ENCODE measurements at regions not wholly inside any gene's neighbourhood (a gene's known extent, or its start where the extent isn't known, plus 50 kb on each side); places are given as distances from the start of the nearest gene placed in this dataset.

DNA sequence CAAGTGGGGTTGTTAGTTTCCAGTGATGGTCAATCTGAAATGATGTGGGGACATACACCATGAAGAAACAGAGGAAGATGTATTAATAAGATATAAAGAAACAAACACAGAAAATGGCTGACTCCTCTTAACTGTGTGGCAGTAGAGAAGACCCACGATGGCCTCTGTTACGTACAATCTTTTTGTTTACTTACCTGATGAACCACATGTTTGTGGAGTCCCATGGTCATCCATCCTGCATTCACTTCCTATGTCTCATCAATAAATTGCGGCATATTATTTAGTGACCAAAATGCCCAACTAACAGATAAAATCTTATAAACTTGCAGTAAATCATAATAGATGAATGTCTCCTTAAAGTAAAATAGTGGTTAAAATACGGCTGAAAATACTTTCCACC is 740.1 kb upstream of the LINC00305 start (continued):
- no peak for TF ChIP-seq ZFP37 (CRISPR knock-in tag; IDR thresholded peaks at IDR 0.05; ENCODE audit: borderline replicate concordance)

DNA sequence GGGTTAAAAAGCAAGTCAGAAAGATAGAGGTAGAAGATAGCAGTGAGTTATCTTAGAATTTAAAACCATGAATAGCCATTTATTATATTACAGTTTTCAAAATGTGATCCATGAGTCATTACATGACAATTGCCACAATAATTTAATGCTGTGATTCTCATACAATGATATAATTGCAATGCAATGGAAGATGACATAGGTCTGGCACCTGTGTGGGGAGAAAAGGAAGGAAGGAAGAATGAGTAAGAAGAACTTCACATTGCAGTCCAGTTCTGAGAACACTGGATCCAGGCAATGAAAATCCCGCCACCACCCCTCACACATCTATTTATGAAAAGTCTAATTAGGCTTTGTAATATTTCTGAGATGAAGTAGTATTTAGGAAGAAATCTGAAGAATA is 738.1 kb upstream of the LINC00305 start:
- no TSS peak for BruUV-seq (replicated peaks)
- no peaks in the 10 kb centered on the region for H3K4me1 ChIP-seq (ENCODE audit: insufficient read depth, low read length)
- H3K79me2 ChIP-seq (ENCODE audit: insufficient read depth, low read length): no peaks in the 10 kb centered on the region
- no peak overlapping the region for H3K4me2 ChIP-seq (ENCODE audit: low read depth, low read length)
- TF ChIP-seq KAT8 (CRISPR knock-in tag; IDR thresholded peaks at IDR 0.05): no peak
- TF ChIP-seq, protein P1, sequence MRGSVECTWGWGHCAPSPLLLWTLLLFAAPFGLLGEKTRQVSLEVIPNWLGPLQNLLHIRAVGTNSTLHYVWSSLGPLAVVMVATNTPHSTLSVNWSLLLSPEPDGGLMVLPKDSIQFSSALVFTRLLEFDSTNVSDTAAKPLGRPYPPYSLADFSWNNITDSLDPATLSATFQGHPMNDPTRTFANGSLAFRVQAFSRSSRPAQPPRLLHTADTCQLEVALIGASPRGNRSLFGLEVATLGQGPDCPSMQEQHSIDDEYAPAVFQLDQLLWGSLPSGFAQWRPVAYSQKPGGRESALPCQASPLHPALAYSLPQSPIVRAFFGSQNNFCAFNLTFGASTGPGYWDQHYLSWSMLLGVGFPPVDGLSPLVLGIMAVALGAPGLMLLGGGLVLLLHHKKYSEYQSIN (CRISPR knock-in tag; IDR thresholded peaks at IDR 0.05; ENCODE audit: borderline replicate concordance): no peak
- TF ChIP-seq ELF3 (CRISPR knock-in tag; IDR thresholded peaks at IDR 0.05): no peak
- TF ChIP-seq ZNF530 (CRISPR knock-in tag; IDR thresholded peaks at IDR 0.05; ENCODE audit: low read depth): no peak
- no peaks in the 10 kb centered on the region for H4K20me1 ChIP-seq (ENCODE audit: insufficient read depth, low read length)
- peaks cover 7% of the 10 kb centered on the region for H3K9me3 ChIP-seq (ENCODE audit: low read length)
- WGBS (ENCODE audit: low lambda C conversion rate): 4% methylated on average over 1 of the region's 1 CpG
- no peaks in the 10 kb centered on the region for H3K27me3 ChIP-seq (ENCODE audit: control insufficient read depth in 1 of 2, insufficient read depth in 2 of 2, low read length in 2 of 2)
- CTCF ChIA-PET (ENCODE audit: low intra/inter-chr PET ratio, low total read pairs): no interaction called here
- POLR2A ChIA-PET: no interaction called here
- DNase-seq (ENCODE audit: low spot score): no peak
- no peak overlapping the region for H2AFZ ChIP-seq (ENCODE audit: low read length)
- no peaks in the 10 kb centered on the region for H3K36me3 ChIP-seq (replicated peaks in 1 of 2; ENCODE audit: control insufficient read depth in 1 of 2, insufficient read depth in 2 of 2, low read length in 2 of 2)
- in situ Hi-C loops (cut with HindIII; ENCODE audit: extremely low pct_ligation_motif_present, low pct_unique_long_range_greater_than_20kb): no loop called here
- FAIRE-seq: no peak
- no peak overlapping the region for H3K27ac ChIP-seq (ENCODE audit: extremely low read length, insufficient read depth, low read length)
- no peak for ATAC-seq
- H3K9ac ChIP-seq (ENCODE audit: insufficient read depth, low read depth, low read length): no peak overlapping the region
- intact Hi-C loops (cut with micrococcal nuclease; ENCODE audit: unreplicated experiment): no loop called here
- H3K4me3 ChIP-seq (replicated peaks in 1 of 3; ENCODE audit: insufficient read depth in 1 of 3, low read depth in 2 of 3, low read length in 3 of 3): no peak overlapping the region

DNA sequence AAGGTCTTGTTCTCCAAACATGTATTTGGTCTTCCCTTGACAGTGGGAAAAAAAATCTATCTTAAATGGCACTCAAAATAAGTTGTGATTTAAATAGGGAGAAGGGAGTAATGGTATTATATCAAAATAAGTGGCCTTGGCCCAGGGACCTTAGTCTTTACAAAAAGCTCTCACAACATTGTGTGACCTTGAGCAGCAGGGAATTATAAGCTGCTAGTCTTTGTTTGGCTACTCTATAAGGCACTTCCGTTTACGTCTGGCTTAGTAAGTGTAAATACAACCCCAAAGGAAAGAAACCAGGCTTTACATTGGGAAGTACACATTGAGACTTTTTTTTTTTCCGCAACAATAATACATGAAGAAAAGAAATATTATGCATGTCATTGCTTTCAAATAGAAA is 734.0 kb upstream of the LINC00305 start:
- ChIA-PET POLR2A (no interaction called here), CTCF (ENCODE audit: low intra/inter-chr PET ratio, low total read pairs) (no interaction called here)
- ATAC-seq (no peak), DNase-seq (ENCODE audit: low spot score) (peak; percentile 3), FAIRE-seq (no peak)
- Histone ChIP-seq H2AFZ (ENCODE audit: low read length) (no peak overlapping the region), H3K27me3 (ENCODE audit: control insufficient read depth in 1 of 2, insufficient read depth in 2 of 2, low read length in 2 of 2) (no peaks in the 10 kb centered on the region), H4K20me1 (ENCODE audit: insufficient read depth, low read length) (no peaks in the 10 kb centered on the region), H3K27ac (ENCODE audit: extremely low read length, insufficient read depth, low read length) (no peak overlapping the region), H3K9me3 (ENCODE audit: low read length) (peaks cover 9% of the 10 kb centered on the region; the same call in 1 of the 2 replicates), H3K4me3 (replicated peaks in 1 of 3; ENCODE audit: insufficient read depth in 1 of 3, low read depth in 2 of 3, low read length in 3 of 3) (no peak overlapping the region), H3K4me2 (ENCODE audit: low read depth, low read length) (no peak overlapping the region), H3K9ac (ENCODE audit: insufficient read depth, low read depth, low read length) (no peak overlapping the region), H3K4me1 (ENCODE audit: insufficient read depth, low read length) (no peaks in the 10 kb centered on the region), H3K79me2 (ENCODE audit: insufficient read depth, low read length) (no peaks in the 10 kb centered on the region), H3K36me3 (replicated peaks in 1 of 2; ENCODE audit: control insufficient read depth in 1 of 2, insufficient read depth in 2 of 2, low read length in 2 of 2) (no peaks in the 10 kb centered on the region)
- 13% methylated on average over 3 of the region's 3 CpGs for WGBS (ENCODE audit: low lambda C conversion rate)
- intact Hi-C loops (cut with micrococcal nuclease; ENCODE audit: unreplicated experiment): no loop called here
- in situ Hi-C loops (cut with HindIII; ENCODE audit: extremely low pct_ligation_motif_present, low pct_unique_long_range_greater_than_20kb): no loop called here
- no TSS peak for BruUV-seq (replicated peaks)
- TF ChIP-seq, protein P2, sequence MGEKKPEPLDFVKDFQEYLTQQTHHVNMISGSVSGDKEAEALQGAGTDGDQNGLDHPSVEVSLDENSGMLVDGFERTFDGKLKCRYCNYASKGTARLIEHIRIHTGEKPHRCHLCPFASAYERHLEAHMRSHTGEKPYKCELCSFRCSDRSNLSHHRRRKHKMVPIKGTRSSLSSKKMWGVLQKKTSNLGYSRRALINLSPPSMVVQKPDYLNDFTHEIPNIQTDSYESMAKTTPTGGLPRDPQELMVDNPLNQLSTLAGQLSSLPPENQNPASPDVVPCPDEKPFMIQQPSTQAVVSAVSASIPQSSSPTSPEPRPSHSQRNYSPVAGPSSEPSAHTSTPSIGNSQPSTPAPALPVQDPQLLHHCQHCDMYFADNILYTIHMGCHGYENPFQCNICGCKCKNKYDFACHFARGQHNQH (CRISPR knock-in tag; IDR thresholded peaks at IDR 0.05): no peak
- TF ChIP-seq SNAI1 (CRISPR knock-in tag; IDR thresholded peaks at IDR 0.05; ENCODE audit: borderline replicate concordance) (no peak), HNRNPUL1 (IDR thresholded peaks at IDR 0.05; ENCODE audit: low read depth, low read length) (no peak), SUZ12 (IDR thresholded peaks at IDR 0.05; ENCODE audit: low read depth, low read length) (no peak)
- TF ChIP-seq, protein P3, sequence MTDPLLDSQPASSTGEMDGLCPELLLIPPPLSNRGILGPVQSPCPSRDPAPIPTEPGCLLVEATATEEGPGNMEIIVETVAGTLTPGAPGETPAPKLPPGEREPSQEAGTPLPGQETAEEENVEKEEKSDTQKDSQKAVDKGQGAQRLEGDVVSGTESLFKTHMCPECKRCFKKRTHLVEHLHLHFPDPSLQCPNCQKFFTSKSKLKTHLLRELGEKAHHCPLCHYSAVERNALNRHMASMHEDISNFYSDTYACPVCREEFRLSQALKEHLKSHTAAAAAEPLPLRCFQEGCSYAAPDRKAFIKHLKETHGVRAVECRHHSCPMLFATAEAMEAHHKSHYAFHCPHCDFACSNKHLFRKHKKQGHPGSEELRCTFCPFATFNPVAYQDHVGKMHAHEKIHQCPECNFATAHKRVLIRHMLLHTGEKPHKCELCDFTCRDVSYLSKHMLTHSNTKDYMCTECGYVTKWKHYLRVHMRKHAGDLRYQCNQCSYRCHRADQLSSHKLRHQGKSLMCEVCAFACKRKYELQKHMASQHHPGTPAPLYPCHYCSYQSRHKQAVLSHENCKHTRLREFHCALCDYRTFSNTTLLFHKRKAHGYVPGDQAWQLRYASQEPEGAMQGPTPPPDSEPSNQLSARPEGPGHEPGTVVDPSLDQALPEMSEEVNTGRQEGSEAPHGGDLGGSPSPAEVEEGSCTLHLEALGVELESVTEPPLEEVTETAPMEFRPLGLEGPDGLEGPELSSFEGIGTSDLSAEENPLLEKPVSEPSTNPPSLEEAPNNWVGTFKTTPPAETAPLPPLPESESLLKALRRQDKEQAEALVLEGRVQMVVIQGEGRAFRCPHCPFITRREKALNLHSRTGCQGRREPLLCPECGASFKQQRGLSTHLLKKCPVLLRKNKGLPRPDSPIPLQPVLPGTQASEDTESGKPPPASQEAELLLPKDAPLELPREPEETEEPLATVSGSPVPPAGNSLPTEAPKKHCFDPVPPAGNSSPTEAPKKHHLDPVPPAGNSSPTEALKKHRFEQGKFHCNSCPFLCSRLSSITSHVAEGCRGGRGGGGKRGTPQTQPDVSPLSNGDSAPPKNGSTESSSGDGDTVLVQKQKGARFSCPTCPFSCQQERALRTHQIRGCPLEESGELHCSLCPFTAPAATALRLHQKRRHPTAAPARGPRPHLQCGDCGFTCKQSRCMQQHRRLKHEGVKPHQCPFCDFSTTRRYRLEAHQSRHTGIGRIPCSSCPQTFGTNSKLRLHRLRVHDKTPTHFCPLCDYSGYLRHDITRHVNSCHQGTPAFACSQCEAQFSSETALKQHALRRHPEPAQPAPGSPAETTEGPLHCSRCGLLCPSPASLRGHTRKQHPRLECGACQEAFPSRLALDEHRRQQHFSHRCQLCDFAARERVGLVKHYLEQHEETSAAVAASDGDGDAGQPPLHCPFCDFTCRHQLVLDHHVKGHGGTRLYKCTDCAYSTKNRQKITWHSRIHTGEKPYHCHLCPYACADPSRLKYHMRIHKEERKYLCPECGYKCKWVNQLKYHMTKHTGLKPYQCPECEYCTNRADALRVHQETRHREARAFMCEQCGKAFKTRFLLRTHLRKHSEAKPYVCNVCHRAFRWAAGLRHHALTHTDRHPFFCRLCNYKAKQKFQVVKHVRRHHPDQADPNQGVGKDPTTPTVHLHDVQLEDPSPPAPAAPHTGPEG (CRISPR knock-in tag; IDR thresholded peaks at IDR 0.05): no peak
